CD4-positive, alpha-beta memory T cell (primary cell): ENCODE measurements at regions not wholly inside any gene's neighbourhood (a gene's known extent, or its start where the extent isn't known, plus 50 kb on each side); places are given as distances from the start of the nearest gene placed in this dataset.
"Not testable (repeated sequence)": the region's sequence is repeated elsewhere in the genome, so short reads cannot be mapped to it uniquely, and the experiment has no call there.

ENCODE experiments used
- CTCF ChIA-PET: fragments of 350-600 bp; sonication (Branson Sonifier 250); formaldehyde crosslinking; loops from one replicate; lab custom pipeline; 2021; ENCODE audit warnings: inconsistent platforms; ENCODE audit not compliant: partially characterized antibody; lab: Charles Lee
- POLR2A ChIA-PET: fragments of 350-600 bp; sonication (Branson Sonifier 250); formaldehyde crosslinking; loops from one replicate; lab custom pipeline; 2021; ENCODE audit not compliant: partially characterized antibody; lab: Charles Lee
- DNase-seq, 5 donors: peaks; one replicate each; pipeline versions ENCODE4 v3.0.0 to v3.0.0-alpha.2; 2020 to 2022; ENCODE audit warnings: mixed read lengths in 1 of 5
- H3K27ac ChIP-seq: one replicate; pipeline ENCODE4 v1.7.0; 2013; ENCODE audit warnings: low read depth, low read length
- H3K27me3 ChIP-seq: 2 replicates; pipeline ENCODE4 v1.7.0; 2013; ENCODE audit warnings: mild to moderate bottlenecking, low read length, moderate library complexity; ENCODE audit not compliant: insufficient read depth
- H3K36me3 ChIP-seq: 2 replicates; pipeline ENCODE4 v1.7.0; 2013; ENCODE audit warnings: mild to moderate bottlenecking, low read length, moderate library complexity; ENCODE audit not compliant: insufficient read depth
- H3K4me1 ChIP-seq: 2 replicates; pipeline ENCODE4 v1.7.0; 2013; ENCODE audit warnings: mild to moderate bottlenecking, low read length, moderate library complexity; ENCODE audit not compliant: insufficient read depth
- H3K4me3 ChIP-seq, 2 donors: one replicate each; pipeline ENCODE4 v1.7.0; 2013; ENCODE audit warnings: low read length in 2 of 2, mild to moderate bottlenecking in 1 of 2
- H3K9me3 ChIP-seq, 2 donors: one replicate each; pipeline ENCODE4 v1.7.0; 2013; ENCODE audit warnings: low read length in 2 of 2, control low read depth in 1 of 2; ENCODE audit not compliant: control insufficient read depth in 1 of 2
- H3K27ac Mint-ChIP-seq, 7 donors: one replicate each; pipeline ENCODE4 v1.8.0; 2020 to 2021; ENCODE audit warnings: mixed read lengths in 7 of 7, mild to moderate bottlenecking in 6 of 7, inconsistent platforms in 3 of 7, moderate library complexity in 3 of 7
- H3K27me3 Mint-ChIP-seq, 2 donors: one replicate each; pipeline ENCODE4 v1.8.0; 2020 to 2021; ENCODE audit warnings: mixed read lengths in 2 of 2
- H3K36me3 Mint-ChIP-seq, 2 donors: one replicate each; pipeline ENCODE4 v1.8.0; 2020 to 2021; ENCODE audit warnings: mixed read lengths in 2 of 2, inconsistent platforms in 1 of 2, mild to moderate bottlenecking in 1 of 2
- H3K4me1 Mint-ChIP-seq, 4 donors: one replicate each; pipeline ENCODE4 v1.8.0; 2020 to 2021; ENCODE audit warnings: mixed read lengths in 4 of 4, mild to moderate bottlenecking in 1 of 4
- H3K4me3 Mint-ChIP-seq, 8 donors: one replicate each; pipeline ENCODE4 v1.8.0; 2020 to 2021; ENCODE audit warnings: mixed read lengths in 8 of 8, mild to moderate bottlenecking in 7 of 8, moderate library complexity in 6 of 8, inconsistent platforms in 3 of 8
- H3K9me3 Mint-ChIP-seq, 8 donors: one replicate each; pipeline ENCODE4 v1.8.0; 2020 to 2021; ENCODE audit warnings: mixed read lengths in 8 of 8, mild to moderate bottlenecking in 5 of 8, inconsistent platforms in 3 of 8, moderate library complexity in 1 of 8
- intact Hi-C: fragments of 100-400 bp; cut with micrococcal nuclease; formaldehyde crosslinking; loops from one replicate; pipeline ENCODE4 v1.15.1; 2023

DNA sequence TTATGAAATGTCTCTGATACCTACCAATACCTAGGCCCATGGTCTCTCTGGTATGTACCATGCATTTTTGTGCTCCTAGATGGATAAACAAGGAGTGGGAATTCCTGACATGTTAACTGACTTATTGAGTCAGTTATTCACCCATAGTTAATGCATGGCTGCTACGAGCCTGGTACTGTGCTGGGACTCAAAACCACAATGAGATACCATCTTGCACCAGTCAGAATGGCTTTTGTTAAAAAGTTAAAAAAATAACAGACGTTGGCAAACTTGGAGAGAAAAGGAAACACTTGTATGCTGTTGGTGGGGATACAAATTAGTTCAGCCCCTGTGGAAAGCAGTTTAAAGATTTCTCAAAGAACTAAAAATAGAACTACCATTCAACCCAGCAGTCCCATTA, 293.8 kb downstream of the OSTF1 start:
- intact Hi-C loops = no loop called here
- Histone ChIP-seq H3K4me3 (no peak overlapping the region), H3K36me3 (no peaks in the 10 kb centered on the region), H3K4me1 (no peaks in the 10 kb centered on the region), H3K9me3 (peaks cover 0 to 5% of the 10 kb centered on the region in 2 donors), H3K27ac (no peak overlapping the region), H3K27me3 (no peaks in the 10 kb centered on the region)
- no peak overlapping the region for H3K4me3 Mint-ChIP-seq
- DNase-seq = no peak
- no peaks in the 10 kb centered on the region for H3K4me1 Mint-ChIP-seq
- no peaks in the 10 kb centered on the region for H3K27me3 Mint-ChIP-seq
- H3K9me3 Mint-ChIP-seq = peaks cover 2 to 33% (median 15%) of the 10 kb centered on the region in 8 donors
- POLR2A ChIA-PET = no interaction called here
- CTCF ChIA-PET = no interaction called here
- H3K27ac Mint-ChIP-seq = no peak overlapping the region
- H3K36me3 Mint-ChIP-seq = no peaks in the 10 kb centered on the region

DNA sequence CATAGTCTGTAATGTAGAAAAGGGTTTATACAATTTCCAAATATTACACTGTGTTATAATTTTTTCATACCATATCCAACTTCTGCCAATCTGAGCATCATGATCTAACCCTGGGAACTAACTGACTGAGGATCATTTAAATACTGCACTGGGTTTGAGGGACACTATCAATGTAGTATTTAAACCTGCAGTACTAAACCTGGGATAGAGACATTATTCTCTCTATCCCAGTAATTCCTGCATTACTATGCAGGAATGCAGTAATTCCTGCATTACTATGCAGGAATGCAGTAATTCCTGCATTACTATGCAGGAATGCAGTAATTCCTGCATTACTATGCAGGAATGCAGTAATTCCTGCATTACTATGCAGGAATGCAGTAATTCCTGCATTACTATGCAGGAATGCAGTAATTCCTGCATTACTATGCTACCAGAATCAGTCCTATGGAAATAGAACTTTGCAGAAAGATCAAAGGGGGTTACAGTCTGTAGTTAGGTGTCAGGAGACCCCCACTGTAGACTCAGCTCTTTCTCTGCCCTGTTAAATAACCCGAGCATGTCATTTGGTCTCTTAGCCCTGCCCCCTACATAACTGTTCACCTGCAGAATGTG, 295.2 kb downstream of the OSTF1 start:
- H3K9me3 ChIP-seq, POLR2A ChIA-PET, intact Hi-C loops, H3K4me1 ChIP-seq, H3K27ac Mint-ChIP-seq, H3K4me1 Mint-ChIP-seq, H3K4me3 ChIP-seq, H3K27me3 ChIP-seq, H3K36me3 Mint-ChIP-seq, H3K27me3 Mint-ChIP-seq, CTCF ChIA-PET, H3K27ac ChIP-seq, H3K36me3 ChIP-seq, H3K4me3 Mint-ChIP-seq, DNase-seq: not testable (repeated sequence)
- H3K9me3 Mint-ChIP-seq = peaks cover 2 to 33% (median 15%) of the 10 kb centered on the region in 8 donors

DNA sequence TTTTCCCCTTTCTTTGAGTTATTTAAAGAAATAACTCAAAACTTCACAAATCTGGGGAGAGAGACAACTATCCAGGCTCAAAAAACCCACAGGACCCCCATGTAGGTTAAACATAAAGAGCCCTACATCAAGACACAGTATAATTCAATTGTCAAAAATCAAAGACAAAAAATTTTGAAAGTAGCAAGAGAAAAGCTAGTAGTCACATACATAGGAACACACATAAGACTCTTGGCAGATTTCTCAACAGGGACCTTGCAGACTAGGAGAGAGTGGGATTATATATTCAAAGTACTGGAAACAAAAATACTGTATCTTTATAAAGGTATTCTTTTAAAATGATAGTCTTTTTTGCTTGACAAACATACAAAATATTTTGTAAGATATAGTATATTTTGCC, 296.9 kb downstream of the OSTF1 start:
- peaks cover 2 to 33% (median 14%) of the 10 kb centered on the region in 8 donors for H3K9me3 Mint-ChIP-seq
- Histone ChIP-seq H3K36me3 (no peaks in the 10 kb centered on the region), H3K27me3 (no peaks in the 10 kb centered on the region), H3K4me1 (no peaks in the 10 kb centered on the region), H3K9me3 (peaks cover 0 to 5% of the 10 kb centered on the region in 2 donors), H3K4me3 (no peak overlapping the region), H3K27ac (no peak overlapping the region)
- H3K4me3 Mint-ChIP-seq = no peak overlapping the region
- peaks cover 0 to 2% of the 10 kb centered on the region in 2 donors for H3K27me3 Mint-ChIP-seq
- POLR2A ChIA-PET = no interaction called here
- no peaks in the 10 kb centered on the region for H3K4me1 Mint-ChIP-seq
- no peaks in the 10 kb centered on the region for H3K36me3 Mint-ChIP-seq
- CTCF ChIA-PET = no interaction called here
- DNase-seq = no peak
- H3K27ac Mint-ChIP-seq = no peak overlapping the region
- intact Hi-C loops = no loop called here

DNA sequence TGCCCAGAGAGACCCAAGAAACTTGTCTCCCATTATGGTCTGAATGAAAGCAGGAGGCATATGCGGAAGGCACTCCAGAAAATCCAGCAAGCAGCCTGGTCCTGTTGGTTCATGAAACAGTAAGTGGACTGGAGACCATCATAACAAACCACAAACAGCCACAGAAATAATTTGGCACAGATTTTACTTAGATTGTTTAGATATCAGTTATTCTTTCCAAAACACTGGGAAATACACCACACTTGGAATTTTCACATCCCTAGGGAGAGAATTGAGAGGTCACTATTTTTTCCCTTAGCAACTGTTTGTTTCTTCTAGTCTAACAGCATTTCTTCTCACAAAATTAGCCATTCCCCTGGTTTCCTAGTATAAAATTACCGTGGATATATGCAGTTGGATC, 300.8 kb downstream of the OSTF1 start:
- H3K27me3 ChIP-seq = no peaks in the 10 kb centered on the region
- POLR2A ChIA-PET = no interaction called here
- H3K27ac ChIP-seq = no peak overlapping the region
- H3K36me3 ChIP-seq = no peaks in the 10 kb centered on the region
- H3K4me3 ChIP-seq = no peak overlapping the region
- no peaks in the 10 kb centered on the region for H3K4me1 ChIP-seq
- H3K27ac Mint-ChIP-seq = no peak overlapping the region
- no peak for DNase-seq
- peaks cover 0 to 5% of the 10 kb centered on the region in 2 donors for H3K9me3 ChIP-seq
- no peaks in the 10 kb centered on the region for H3K4me1 Mint-ChIP-seq
- H3K36me3 Mint-ChIP-seq = no peaks in the 10 kb centered on the region
- H3K4me3 Mint-ChIP-seq = no peak overlapping the region
- H3K27me3 Mint-ChIP-seq = peaks cover 2% of the 10 kb centered on the region in 2 donors
- CTCF ChIA-PET = no interaction called here
- peaks cover 2 to 24% (median 10%) of the 10 kb centered on the region in 8 donors for H3K9me3 Mint-ChIP-seq
- intact Hi-C loops = no loop called here

DNA sequence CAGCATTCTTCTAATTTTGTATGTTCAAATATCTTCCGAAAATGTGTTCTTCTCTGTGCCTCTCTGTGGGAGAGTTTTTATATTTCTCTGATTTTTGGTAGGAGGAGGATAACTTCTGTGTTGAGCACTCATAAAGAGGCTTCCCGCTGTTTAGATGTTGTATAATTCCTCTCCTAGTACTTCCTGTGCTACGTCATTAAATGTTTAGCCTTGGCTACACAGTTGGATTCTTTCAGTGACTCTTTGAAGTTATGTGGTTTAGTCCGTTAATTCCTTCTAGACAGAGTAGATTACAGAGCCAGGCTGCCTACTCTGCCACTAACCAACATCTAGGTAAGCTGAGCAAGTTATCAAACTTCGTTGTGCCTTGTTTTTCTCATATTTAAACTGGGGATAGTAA, 302.6 kb downstream of the OSTF1 start:
- POLR2A ChIA-PET = no interaction called here
- Histone ChIP-seq H3K27ac (no peak overlapping the region), H3K9me3 (no peaks in the 10 kb centered on the region), H3K36me3 (no peaks in the 10 kb centered on the region), H3K27me3 (no peaks in the 10 kb centered on the region), H3K4me1 (no peaks in the 10 kb centered on the region), H3K4me3 (no peak overlapping the region)
- peaks cover 2% of the 10 kb centered on the region in 2 donors for H3K27me3 Mint-ChIP-seq
- CTCF ChIA-PET = no interaction called here
- no peaks in the 10 kb centered on the region for H3K4me1 Mint-ChIP-seq
- no peak overlapping the region for H3K27ac Mint-ChIP-seq
- intact Hi-C loops = no loop called here
- peaks cover 0 to 9% (median 3%) of the 10 kb centered on the region in 8 donors for H3K9me3 Mint-ChIP-seq
- no peaks in the 10 kb centered on the region for H3K36me3 Mint-ChIP-seq
- no peak overlapping the region for H3K4me3 Mint-ChIP-seq
- no peak for DNase-seq

DNA sequence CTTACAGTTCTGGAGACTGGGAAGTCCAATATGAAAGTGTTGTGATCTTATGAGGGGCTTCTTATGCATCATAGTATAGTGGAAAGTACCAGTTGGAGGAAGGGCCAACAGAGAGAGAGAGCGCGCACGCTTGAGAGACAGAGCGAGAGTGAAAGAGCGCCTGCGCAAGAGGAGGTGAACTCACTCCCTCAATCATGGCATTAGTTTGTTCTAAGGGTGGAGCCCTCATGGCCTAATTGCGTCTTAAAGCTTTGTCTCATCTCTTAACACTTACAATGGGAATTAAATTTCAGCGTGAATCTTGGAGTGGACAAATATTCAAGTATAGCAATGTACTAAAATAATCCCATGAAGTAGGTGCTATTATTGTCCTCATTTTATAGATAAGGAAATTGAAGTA, 303.2 kb downstream of the OSTF1 start:
- CTCF ChIA-PET = no interaction called here
- H3K36me3 Mint-ChIP-seq = no peaks in the 10 kb centered on the region
- intact Hi-C loops = no loop called here

DNA sequence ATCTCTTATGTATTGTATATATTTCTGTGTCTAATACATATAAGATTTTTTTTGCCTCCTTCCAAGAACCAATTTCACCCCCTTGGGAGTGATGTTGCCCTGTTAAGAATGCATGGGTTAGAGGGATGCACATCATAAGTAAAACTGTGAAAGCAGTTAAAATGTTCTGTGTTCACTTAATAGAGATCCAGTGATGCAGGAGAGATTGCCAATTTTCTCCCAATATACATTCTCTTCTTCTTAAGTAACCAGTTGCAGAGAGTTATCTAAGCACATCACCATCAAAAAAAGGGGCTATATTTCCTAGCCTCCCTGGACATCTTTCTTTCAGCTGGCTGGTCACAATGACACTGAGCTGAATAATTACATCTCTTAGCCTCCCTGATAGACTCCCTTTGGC, 307.0 kb downstream of the OSTF1 start:
- peaks cover 0 to 2% (median 0%) of the 10 kb centered on the region in 8 donors for H3K9me3 Mint-ChIP-seq
- H3K27ac Mint-ChIP-seq = no peak overlapping the region
- intact Hi-C loops = no loop called here
- DNase-seq = no peak
- Histone ChIP-seq H3K27me3 (no peaks in the 10 kb centered on the region), H3K4me3 (no peak overlapping the region), H3K9me3 (no peaks in the 10 kb centered on the region), H3K4me1 (no peaks in the 10 kb centered on the region), H3K27ac (no peak overlapping the region), H3K36me3 (no peaks in the 10 kb centered on the region)
- no peak overlapping the region for H3K4me3 Mint-ChIP-seq
- peaks cover 0 to 2% of the 10 kb centered on the region in 2 donors for H3K27me3 Mint-ChIP-seq
- H3K4me1 Mint-ChIP-seq = no peaks in the 10 kb centered on the region
- no peaks in the 10 kb centered on the region for H3K36me3 Mint-ChIP-seq
- ChIA-PET POLR2A (no interaction called here), CTCF (no interaction called here)

More for the DNA sequence above, 303.2 kb downstream of the OSTF1 start:
- Mint-ChIP-seq H3K4me3 (no peak overlapping the region), H3K9me3 (peaks cover 0 to 5% (median 2%) of the 10 kb centered on the region in 8 donors), H3K4me1 (no peaks in the 10 kb centered on the region), H3K27me3 (peaks cover 2% of the 10 kb centered on the region in 2 donors), H3K27ac (no peak overlapping the region)
- no peaks in the 10 kb centered on the region for H3K4me1 ChIP-seq
- POLR2A ChIA-PET = no interaction called here
- H3K27ac ChIP-seq = no peak overlapping the region
- no peaks in the 10 kb centered on the region for H3K27me3 ChIP-seq
- H3K36me3 ChIP-seq = no peaks in the 10 kb centered on the region
- no peaks in the 10 kb centered on the region for H3K9me3 ChIP-seq
- DNase-seq = no peak
- H3K4me3 ChIP-seq = no peak overlapping the region
